Muscle of leg (tissue), 3 donors: ENCODE measurements at regions not wholly inside any gene's neighbourhood (a gene's known extent, or its start where the extent isn't known, plus 50 kb on each side); places are given as distances from the start of the nearest gene placed in this dataset.

ENCODE experiments used
- DNase-seq: peaks from one replicate; pipeline ENCODE4 v3.0.0; 2013
- H3K27ac ChIP-seq: one replicate; pipeline ENCODE4 v1.5.1; 2013; ENCODE audit warnings: mild to moderate bottlenecking, low read length, control low read depth
- H3K27me3 ChIP-seq: one replicate; pipeline ENCODE4 v1.6.1; 2013; ENCODE audit warnings: low read length; ENCODE audit not compliant: control insufficient read depth, insufficient read depth
- H3K36me3 ChIP-seq: one replicate; pipeline ENCODE4 v1.6.1; 2013; ENCODE audit warnings: low read length; ENCODE audit not compliant: control insufficient read depth, insufficient read depth
- H3K4me1 ChIP-seq: one replicate; pipeline ENCODE4 v1.6.1; 2013; ENCODE audit warnings: low read length; ENCODE audit not compliant: control insufficient read depth, insufficient read depth
- H3K4me3 ChIP-seq: one replicate; pipeline ENCODE4 v1.5.1; 2013; ENCODE audit warnings: low read length, control low read depth
- H3K9me3 ChIP-seq: replicated peaks from 2 replicates; pipeline ENCODE4 v1.6.1; 2013; ENCODE audit warnings: low read depth, low read length; ENCODE audit not compliant: control insufficient read depth
- WGBS: methylation state at CpG from one replicate; pipeline ENCODE4 v1.1.5; 2013; ENCODE audit warnings: missing lambda C conversion rate; ENCODE audit not compliant: insufficient coverage; 5-methylcytosine and 5-hydroxymethylcytosine counted together

- DNase-seq, result no peak
- peaks cover 10% of the 10 kb centered on the region for H3K9me3 ChIP-seq
- H3K36me3 ChIP-seq, result no peaks in the 10 kb centered on the region
- no peaks in the 10 kb centered on the region for H3K4me1 ChIP-seq
- no peak overlapping the region for H3K27ac ChIP-seq
- no peaks in the 10 kb centered on the region for H3K27me3 ChIP-seq
- WGBS, result no CpG with 5 or more reads among the region's 2 CpGs
- no peak overlapping the region for H3K4me3 ChIP-seq
Measured at GRCh38 chr11:37699644-37700043, 1101.6 kb upstream of the RAG2 start.

GRCh38 chr11:37695283-37695682 is 1097.2 kb upstream of the RAG2 start:
- Histone ChIP-seq H3K36me3 (no peaks in the 10 kb centered on the region), H3K4me1 (no peaks in the 10 kb centered on the region), H3K4me3 (no peak overlapping the region), H3K27ac (no peak overlapping the region), H3K27me3 (no peaks in the 10 kb centered on the region), H3K9me3 (peaks cover 12% of the 10 kb centered on the region)
- no peak for DNase-seq

GRCh38 chr11:37689951-37690350 is 1091.9 kb upstream of the RAG2 start:
- WGBS, result no CpG with 5 or more reads among the region's 2 CpGs
- peaks cover 4% of the 10 kb centered on the region for H3K9me3 ChIP-seq

GRCh38 chr11:37688456-37688855 is 1090.4 kb upstream of the RAG2 start:
- H3K9me3 ChIP-seq, result no peaks in the 10 kb centered on the region
- WGBS, result no CpG with 5 or more reads among the region's 2 CpGs
- H3K4me1 ChIP-seq, result no peaks in the 10 kb centered on the region
- H3K36me3 ChIP-seq, result no peaks in the 10 kb centered on the region
- DNase-seq, result no peak
- no peak overlapping the region for H3K27ac ChIP-seq
- H3K27me3 ChIP-seq, result no peaks in the 10 kb centered on the region
- no peak overlapping the region for H3K4me3 ChIP-seq

More at GRCh38 chr11:37689951-37690350, 1091.9 kb upstream of the RAG2 start:
- Histone ChIP-seq H3K27me3 (no peaks in the 10 kb centered on the region), H3K27ac (no peak overlapping the region), H3K4me3 (no peak overlapping the region), H3K36me3 (no peaks in the 10 kb centered on the region), H3K4me1 (no peaks in the 10 kb centered on the region)
- DNase-seq, result no peak

- Histone ChIP-seq H3K9me3 (no peaks in the 10 kb centered on the region), H3K36me3 (no peaks in the 10 kb centered on the region), H3K4me3 (no peak overlapping the region), H3K27ac (no peak overlapping the region), H3K27me3 (no peaks in the 10 kb centered on the region), H3K4me1 (no peaks in the 10 kb centered on the region)
- no peak for DNase-seq
Measured at GRCh38 chr11:37687130-37687529, 1089.1 kb upstream of the RAG2 start.

- Histone ChIP-seq H3K9me3 (no peaks in the 10 kb centered on the region), H3K4me1 (no peaks in the 10 kb centered on the region), H3K36me3 (no peaks in the 10 kb centered on the region), H3K4me3 (no peak overlapping the region), H3K27me3 (no peaks in the 10 kb centered on the region), H3K27ac (no peak overlapping the region)
- DNase-seq, result no peak
Measured at GRCh38 chr11:37671321-37671720, 1073.3 kb upstream of the RAG2 start.

GRCh38 chr11:37666960-37667359 is 1068.9 kb upstream of the RAG2 start:
- no peak for DNase-seq
- no peaks in the 10 kb centered on the region for H3K4me1 ChIP-seq
- H3K27me3 ChIP-seq, result no peaks in the 10 kb centered on the region
- WGBS, result 78% methylated on average over 1 of the region's 2 CpGs
- no peak overlapping the region for H3K4me3 ChIP-seq
- H3K27ac ChIP-seq, result no peak overlapping the region
- H3K9me3 ChIP-seq, result no peaks in the 10 kb centered on the region
- no peaks in the 10 kb centered on the region for H3K36me3 ChIP-seq

GRCh38 chr11:37657645-37658044 is 1059.6 kb upstream of the RAG2 start:
- no peaks in the 10 kb centered on the region for H3K9me3 ChIP-seq
- H3K27me3 ChIP-seq, result no peaks in the 10 kb centered on the region
- H3K36me3 ChIP-seq, result no peaks in the 10 kb centered on the region
- no peak overlapping the region for H3K4me3 ChIP-seq
- DNase-seq, result peak; percentile 6
- H3K4me1 ChIP-seq, result no peaks in the 10 kb centered on the region
- WGBS, result no CpG with 5 or more reads among the region's 1 CpG
- H3K27ac ChIP-seq, result no peak overlapping the region

GRCh38 chr11:37647767-37648166 is 1049.7 kb upstream of the RAG2 start:
- Histone ChIP-seq H3K27ac (no peak overlapping the region), H3K4me3 (no peak overlapping the region), H3K36me3 (no peaks in the 10 kb centered on the region), H3K4me1 (no peaks in the 10 kb centered on the region), H3K9me3 (no peaks in the 10 kb centered on the region), H3K27me3 (no peaks in the 10 kb centered on the region)
- DNase-seq, result no peak
- whole genome bisulfite sequencing, result no CpG with 5 or more reads among the region's 1 CpG

GRCh38 chr11:37643968-37644367 is 1045.9 kb upstream of the RAG2 start:
- Histone ChIP-seq H3K9me3 (no peaks in the 10 kb centered on the region), H3K27me3 (no peaks in the 10 kb centered on the region), H3K36me3 (no peaks in the 10 kb centered on the region), H3K4me1 (no peaks in the 10 kb centered on the region), H3K27ac (no peak overlapping the region), H3K4me3 (no peak overlapping the region)
- no peak for DNase-seq
- no CpG with 5 or more reads among the region's 2 CpGs for WGBS

GRCh38 chr11:37642296-37642695 is 1044.3 kb upstream of the RAG2 start:
- Histone ChIP-seq H3K9me3 (no peaks in the 10 kb centered on the region), H3K4me3 (no peak overlapping the region), H3K4me1 (no peaks in the 10 kb centered on the region), H3K27me3 (no peaks in the 10 kb centered on the region), H3K36me3 (no peaks in the 10 kb centered on the region), H3K27ac (no peak overlapping the region)
- no peak for DNase-seq
- WGBS, result no CpG with 5 or more reads among the region's 2 CpGs
